Suprapubic skin (tissue), 4 donors: ENCODE measurements at regions not wholly inside any gene's neighbourhood (a gene's known extent, or its start where the extent isn't known, plus 50 kb on each side); places are given as distances from the start of the nearest gene placed in this dataset.

Source experiments
- DNase-seq, 2 donors: peaks; one replicate each; pipeline ENCODE4 v3.0.0-alpha.2; 2019; ENCODE audit warnings: low spot score in 2 of 2
- H3K27ac ChIP-seq: fragments of 200-600 bp; sonication (generic); one replicate; pipeline ENCODE4 v1.5.1; 2019
- H3K27me3 ChIP-seq: fragments of 200-600 bp; sonication (generic); one replicate; pipeline ENCODE4 v1.5.1; 2019
- H3K36me3 ChIP-seq: fragments of 200-600 bp; sonication (generic); one replicate; pipeline ENCODE4 v1.5.1; 2019
- H3K4me1 ChIP-seq: fragments of 200-600 bp; sonication (generic); one replicate; pipeline ENCODE4 v1.5.1; 2019
- H3K4me3 ChIP-seq: fragments of 200-600 bp; sonication (generic); one replicate; pipeline ENCODE4 v1.5.1; 2019; ENCODE audit warnings: mild to moderate bottlenecking
- H3K9me3 ChIP-seq: fragments of 200-600 bp; sonication (generic); one replicate; pipeline ENCODE4 v1.5.1; 2019
- EP300 ChIP-seq: sonication (generic); formaldehyde crosslinking; IDR thresholded peaks from one replicate; pipeline ENCODE4 v1.6.1; 2017; ENCODE audit warnings: antibody characterized with exemption
- POLR2A ChIP-seq, 2 donors: fragments of 450-650 bp; IDR thresholded peaks; one replicate each; pipeline ENCODE4 v1.6.1; 2017; ENCODE audit warnings: antibody characterized with exemption in 2 of 2, mild to moderate bottlenecking in 2 of 2, moderate library complexity in 2 of 2
- POLR2AphosphoS5 ChIP-seq, 3 donors: sonication (generic); formaldehyde crosslinking; IDR thresholded peaks; one replicate each; pipeline ENCODE4 v1.6.1; 2017; ENCODE audit warnings: antibody characterized with exemption in 3 of 3
- WGBS: methylation state at CpG from one replicate; pipeline ENCODE4 v1.1.5; 2018; 5-methylcytosine and 5-hydroxymethylcytosine counted together
- TF ChIP-seq, protein P1 (sequence below), 2 donors: fragments of 200-600 bp in 1 of 2; fragments of 450-650 bp in 1 of 2; sonication (generic) in 1 of 2; IDR thresholded peaks; one replicate each; pipeline ENCODE4 v1.5.1; 2016 to 2019; ENCODE audit warnings: antibody characterized with exemption in 2 of 2, mild to moderate bottlenecking in 1 of 2, moderate library complexity in 1 of 2

- Histone ChIP-seq H3K4me1 (peaks cover 25% of the 10 kb centered on the region), H3K36me3 (no peaks in the 10 kb centered on the region), H3K9me3 (no peaks in the 10 kb centered on the region), H3K27me3 (peaks cover 7% of the 10 kb centered on the region), H3K27ac (no peak overlapping the region), H3K4me3 (no peak overlapping the region)
- DNase-seq: peak; percentile 49 to 72
- TF ChIP-seq, protein P1, sequence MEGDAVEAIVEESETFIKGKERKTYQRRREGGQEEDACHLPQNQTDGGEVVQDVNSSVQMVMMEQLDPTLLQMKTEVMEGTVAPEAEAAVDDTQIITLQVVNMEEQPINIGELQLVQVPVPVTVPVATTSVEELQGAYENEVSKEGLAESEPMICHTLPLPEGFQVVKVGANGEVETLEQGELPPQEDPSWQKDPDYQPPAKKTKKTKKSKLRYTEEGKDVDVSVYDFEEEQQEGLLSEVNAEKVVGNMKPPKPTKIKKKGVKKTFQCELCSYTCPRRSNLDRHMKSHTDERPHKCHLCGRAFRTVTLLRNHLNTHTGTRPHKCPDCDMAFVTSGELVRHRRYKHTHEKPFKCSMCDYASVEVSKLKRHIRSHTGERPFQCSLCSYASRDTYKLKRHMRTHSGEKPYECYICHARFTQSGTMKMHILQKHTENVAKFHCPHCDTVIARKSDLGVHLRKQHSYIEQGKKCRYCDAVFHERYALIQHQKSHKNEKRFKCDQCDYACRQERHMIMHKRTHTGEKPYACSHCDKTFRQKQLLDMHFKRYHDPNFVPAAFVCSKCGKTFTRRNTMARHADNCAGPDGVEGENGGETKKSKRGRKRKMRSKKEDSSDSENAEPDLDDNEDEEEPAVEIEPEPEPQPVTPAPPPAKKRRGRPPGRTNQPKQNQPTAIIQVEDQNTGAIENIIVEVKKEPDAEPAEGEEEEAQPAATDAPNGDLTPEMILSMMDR (IDR thresholded peaks at IDR 0.05): no peak
- TF ChIP-seq POLR2A (IDR thresholded peaks at IDR 0.05) (no peak), EP300 (no peak), POLR2AphosphoS5 (IDR thresholded peaks at IDR 0.05) (no peak)
- WGBS: 93% methylated on average over 15 of the region's 24 CpGs
These were observed 206.0 kb downstream of the ERMARD start for GRCh38 chr6:169957351-169957963.

DNA sequence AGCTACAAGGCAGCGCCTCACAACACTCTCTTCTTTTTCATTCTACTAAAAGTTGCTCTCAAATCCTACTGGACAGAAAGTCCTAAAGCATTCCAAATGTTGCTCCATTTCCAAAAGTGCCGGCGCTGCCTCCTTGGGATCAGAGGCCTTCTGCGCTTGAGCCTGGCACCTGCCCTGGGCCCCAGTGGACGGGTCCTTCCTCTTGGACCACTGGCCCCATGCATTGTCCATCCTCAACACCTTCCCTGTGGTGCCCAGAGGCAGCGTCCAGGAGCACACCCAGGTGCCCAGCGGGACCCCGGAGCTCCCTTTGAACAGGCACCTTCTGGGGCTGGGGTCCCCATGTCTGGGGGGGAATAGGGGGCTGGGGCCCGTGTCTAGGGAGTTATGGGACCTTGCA is 205.2 kb downstream of the ERMARD start:
- Histone ChIP-seq H3K27ac (no peak overlapping the region), H3K36me3 (no peaks in the 10 kb centered on the region), H3K27me3 (peaks cover 2% of the 10 kb centered on the region), H3K4me1 (peaks cover 24% of the 10 kb centered on the region), H3K9me3 (no peaks in the 10 kb centered on the region), H3K4me3 (no peak overlapping the region)
- TF ChIP-seq EP300 (no peak), POLR2A (IDR thresholded peaks at IDR 0.05) (no peak), POLR2AphosphoS5 (IDR thresholded peaks at IDR 0.05) (no peak)
- TF ChIP-seq, protein P1 (IDR thresholded peaks at IDR 0.05): no peak
- WGBS: 72% methylated on average over 6 of the region's 9 CpGs
- DNase-seq: peak in 1 of 2 donors; percentile 70

DNA sequence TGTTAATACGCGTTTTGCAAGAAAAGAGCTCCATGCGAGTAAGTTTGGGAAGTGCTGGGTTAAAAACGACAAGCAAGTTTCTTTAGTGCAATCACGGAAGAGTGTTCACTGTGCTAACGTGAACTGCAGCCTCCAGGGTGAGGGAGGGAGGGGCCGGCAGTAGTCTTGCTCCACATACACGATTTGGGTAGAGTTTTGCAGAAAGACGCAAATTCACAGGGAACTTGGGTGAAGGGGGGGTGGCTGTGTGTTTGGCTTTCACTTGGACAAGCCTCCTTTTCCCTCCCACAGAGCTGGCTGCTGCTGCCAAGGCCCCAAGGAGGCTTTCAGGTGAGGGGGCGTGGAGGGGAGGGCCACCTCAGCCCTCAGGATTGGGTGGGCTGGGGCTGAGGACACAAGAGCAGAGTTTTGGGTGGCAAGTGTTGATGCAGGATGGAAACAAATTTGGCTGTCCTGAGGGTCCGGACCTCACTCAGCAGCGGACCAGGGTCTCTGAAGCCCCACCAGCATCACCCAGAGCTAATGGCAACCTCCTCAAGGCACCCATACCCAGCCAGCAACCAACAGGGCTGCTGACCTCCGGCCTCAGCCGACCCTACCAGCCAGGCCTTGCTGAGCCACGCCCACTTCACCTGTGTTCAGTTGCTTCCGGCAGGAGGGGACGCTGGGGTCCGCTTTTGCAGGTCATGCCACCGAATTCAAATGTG is 204.5 kb downstream of the ERMARD start:
- no peak for TF ChIP-seq POLR2AphosphoS5 (IDR thresholded peaks at IDR 0.05)
- no peak for TF ChIP-seq EP300
- TF ChIP-seq POLR2A (IDR thresholded peaks at IDR 0.05): no peak
- TF ChIP-seq, protein P1 (IDR thresholded peaks at IDR 0.05): no peak
- WGBS: 62% methylated on average over 17 of the region's 19 CpGs
- peak in 1 of 2 donors; percentile 70 for DNase-seq

DNA sequence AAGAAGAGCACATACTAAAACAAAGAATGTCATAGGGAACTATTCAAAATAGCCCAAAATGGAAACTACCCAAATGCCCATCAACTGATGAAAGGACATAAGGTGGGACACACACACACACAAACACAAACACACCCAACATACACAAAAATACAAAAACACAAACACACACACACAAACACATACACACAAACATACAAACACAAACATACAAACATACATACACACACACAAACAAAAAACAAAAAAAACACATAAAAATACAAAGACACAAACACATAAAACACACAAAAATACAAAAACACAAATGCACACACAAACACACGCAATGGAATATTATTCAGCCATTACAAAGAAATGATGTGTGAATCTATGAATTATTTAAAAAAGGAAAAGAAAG is 203.6 kb downstream of the ERMARD start:
- H3K4me3 ChIP-seq: no peak overlapping the region
- TF ChIP-seq POLR2AphosphoS5 (IDR thresholded peaks at IDR 0.05): no peak
- TF ChIP-seq POLR2A (IDR thresholded peaks at IDR 0.05): no peak
- TF ChIP-seq, protein P1 (IDR thresholded peaks at IDR 0.05): no peak
- no peak for TF ChIP-seq EP300
- DNase-seq: no peak
- no peaks in the 10 kb centered on the region for H3K9me3 ChIP-seq
- WGBS: 97% methylated on average over 1 of the region's 1 CpG
- H3K4me1 ChIP-seq: peaks cover 12% of the 10 kb centered on the region
- H3K36me3 ChIP-seq: no peaks in the 10 kb centered on the region
- H3K27ac ChIP-seq: no peak overlapping the region
- peaks cover 2% of the 10 kb centered on the region for H3K27me3 ChIP-seq

More for the DNA sequence above, 204.5 kb downstream of the ERMARD start:
- H3K27me3 ChIP-seq: peaks cover 2% of the 10 kb centered on the region
- peaks cover 17% of the 10 kb centered on the region for H3K4me1 ChIP-seq
- H3K36me3 ChIP-seq: no peaks in the 10 kb centered on the region
- no peak overlapping the region for H3K27ac ChIP-seq
- H3K9me3 ChIP-seq: no peaks in the 10 kb centered on the region
- no peak overlapping the region for H3K4me3 ChIP-seq

- 86% methylated on average over 3 of the region's 3 CpGs for WGBS
- peaks cover 2% of the 10 kb centered on the region for H3K27me3 ChIP-seq
These were observed 202.3 kb downstream of the ERMARD start for GRCh38 chr6:169953686-169954085.

More at GRCh38 chr6:169953686-169954085, 202.3 kb downstream of the ERMARD start:
- no peaks in the 10 kb centered on the region for H3K4me1 ChIP-seq
- no peak overlapping the region for H3K4me3 ChIP-seq
- H3K27ac ChIP-seq: no peak overlapping the region
- no peak for DNase-seq
- H3K36me3 ChIP-seq: no peaks in the 10 kb centered on the region
- TF ChIP-seq EP300 (no peak), POLR2AphosphoS5 (IDR thresholded peaks at IDR 0.05) (no peak), POLR2A (IDR thresholded peaks at IDR 0.05) (no peak)
- TF ChIP-seq, protein P1 (IDR thresholded peaks at IDR 0.05): no peak
- no peaks in the 10 kb centered on the region for H3K9me3 ChIP-seq
